IMR-90 (cell line): ENCODE measurements at regions not wholly inside any gene's neighbourhood (a gene's known extent, or its start where the extent isn't known, plus 50 kb on each side); places are given as distances from the start of the nearest gene placed in this dataset.

Source experiments
- ATAC-seq: fragments of 200-7000 bp; cut with Tn5 transposase; 2 replicates; pipeline ENCODE4 v1.9.1; 2020; ENCODE audit warnings: low read depth, mild to moderate bottlenecking, moderate library complexity
- BruUV-seq: library from RNA; stranded (reverse); fragments of 400-500 nt; replicated peaks from 2 replicates; lab custom pipeline; 2021; lab: Mats Ljungman, UMichigan
- CTCF ChIA-PET: fragments of 300-600 bp; formaldehyde crosslinking; extraction: SDS; loops from one replicate; lab custom pipeline; 2021; ENCODE audit warnings: antibody characterized with exemption; lab: Yijun Ruan, JAX
- POLR2A ChIA-PET: fragments of 300-600 bp; sonication (Branson Sonifier 250); formaldehyde crosslinking; loops from one replicate; lab custom pipeline; 2022; ENCODE audit warnings: antibody characterized with exemption; ENCODE audit not compliant: unreplicated experiment; lab: Charles Lee
- DNase-seq: peaks from one replicate; pipeline ENCODE4 v3.0.0; 2013
- H2AFZ ChIP-seq: replicated peaks from 2 replicates; pipeline ENCODE3; 2013; ENCODE audit warnings: low read length, mild to moderate bottlenecking; ENCODE audit not compliant: poor library complexity
- H2AK5ac ChIP-seq: 2 replicates; pipeline ENCODE4 v1.6.1; 2013; ENCODE audit warnings: low read depth, low read length, inconsistent platforms
- H2AK9ac ChIP-seq: replicated peaks from 2 replicates; pipeline ENCODE3; 2013; ENCODE audit warnings: mild to moderate bottlenecking, low read depth, low read length, moderate library complexity; ENCODE audit not compliant: poor library complexity
- H2BK120ac ChIP-seq: 2 replicates; pipeline ENCODE4 v1.6.1; 2013; ENCODE audit warnings: low read depth, low read length, inconsistent platforms
- H2BK15ac ChIP-seq: 3 replicates; pipeline ENCODE4 v1.6.1; 2013; ENCODE audit warnings: low read depth, low read length, inconsistent platforms
- H2BK20ac ChIP-seq: 2 replicates; pipeline ENCODE4 v1.6.1; 2013; ENCODE audit warnings: low read depth, mild to moderate bottlenecking, inconsistent platforms, low read length, moderate library complexity
- H2BK5ac ChIP-seq: 2 replicates; pipeline ENCODE4 v1.6.1; 2013; ENCODE audit warnings: mild to moderate bottlenecking, low read depth, low read length, inconsistent platforms; ENCODE audit not compliant: poor library complexity, severe bottlenecking
- H3K14ac ChIP-seq: replicated peaks from 2 replicates; pipeline ENCODE4 v1.6.1; 2013; ENCODE audit warnings: low read depth, low read length, inconsistent platforms
- H3K18ac ChIP-seq: 2 replicates; pipeline ENCODE4 v1.6.1; 2013; ENCODE audit warnings: low read depth, low read length, control low read depth
- H3K23ac ChIP-seq: 2 replicates; pipeline ENCODE4 v1.6.1; 2013; ENCODE audit warnings: low read depth, low read length, inconsistent platforms
- H3K27ac ChIP-seq: 2 replicates; pipeline ENCODE4 v1.5.1; 2013; ENCODE audit warnings: mild to moderate bottlenecking, control low read depth, low read length; ENCODE audit not compliant: insufficient read depth
- H3K27me3 ChIP-seq: 2 replicates; pipeline ENCODE4 v1.6.1; 2013; ENCODE audit warnings: low read length; ENCODE audit not compliant: control insufficient read depth, insufficient read depth
- H3K36me3 ChIP-seq: 2 replicates; pipeline ENCODE4 v1.6.1; 2013; ENCODE audit warnings: low read length, mixed read lengths; ENCODE audit not compliant: control insufficient read depth, insufficient read depth
- H3K4ac ChIP-seq: 2 replicates; pipeline ENCODE4 v1.6.1; 2013; ENCODE audit warnings: low read depth, low read length, inconsistent platforms
- H3K4me1 ChIP-seq: 2 replicates; pipeline ENCODE4 v1.6.1; 2013; ENCODE audit warnings: low read length, mixed read lengths; ENCODE audit not compliant: control insufficient read depth, insufficient read depth
- H3K4me2 ChIP-seq: 2 replicates; pipeline ENCODE4 v1.6.1; 2013; ENCODE audit warnings: low read depth, mild to moderate bottlenecking, control low read depth, low read length, moderate library complexity
- H3K4me3 ChIP-seq: 2 replicates; pipeline ENCODE4 v1.5.1; 2013; ENCODE audit warnings: low read depth, mild to moderate bottlenecking, control low read depth, low read length, moderate library complexity; ENCODE audit not compliant: insufficient read depth
- H3K56ac ChIP-seq: 2 replicates; pipeline ENCODE4 v1.6.1; 2013; ENCODE audit warnings: low read length, inconsistent platforms; ENCODE audit not compliant: insufficient read depth; ENCODE audit errors: extremely low read depth
- H3K79me1 ChIP-seq, 2 experiments: 2 replicates each; pipeline ENCODE4 v1.6.1; 2013; ENCODE audit warnings: low read length in 2 of 2, inconsistent platforms in 1 of 2, low read depth in 1 of 2
- H3K9ac ChIP-seq: 2 replicates; pipeline ENCODE4 v1.6.1; 2013; ENCODE audit warnings: low read depth, low read length, control low read depth
- H3K9me1 ChIP-seq: 2 replicates; pipeline ENCODE4 v1.6.1; 2013; ENCODE audit warnings: low read length, inconsistent platforms; ENCODE audit not compliant: insufficient read depth
- H3K9me3 ChIP-seq: 2 replicates; pipeline ENCODE4 v1.6.1; 2013; ENCODE audit warnings: low read length; ENCODE audit not compliant: control insufficient read depth, insufficient read depth
- H4K20me1 ChIP-seq: 2 replicates; pipeline ENCODE4 v1.6.1; 2013; ENCODE audit warnings: low read length, inconsistent platforms; ENCODE audit not compliant: insufficient read depth
- H4K5ac ChIP-seq: 2 replicates; pipeline ENCODE4 v1.6.1; 2013; ENCODE audit warnings: mild to moderate bottlenecking, low read depth, low read length, control low read depth
- H4K8ac ChIP-seq, 2 experiments: 2 replicates each; pipeline ENCODE4 v1.6.1; 2013; ENCODE audit warnings: low read depth in 2 of 2, low read length in 2 of 2, control low read depth in 1 of 2, inconsistent platforms in 1 of 2
- H4K91ac ChIP-seq: 2 replicates; pipeline ENCODE4 v1.6.1; 2013; ENCODE audit warnings: low read depth, low read length, inconsistent platforms; ENCODE audit not compliant: insufficient read depth
- BHLHE40 ChIP-seq: fragments of 150-350 bp; IDR thresholded peaks from 2 replicates; pipeline ENCODE4 v1.6.1; 2016; ENCODE audit warnings: mild to moderate bottlenecking, low read depth, low read length
- ELK1 ChIP-seq: fragments of 150-350 bp; IDR thresholded peaks from 2 replicates; pipeline ENCODE4 v1.6.1; 2016; ENCODE audit warnings: low read depth, mild to moderate bottlenecking, low read length, moderate library complexity, borderline replicate concordance
- MAZ ChIP-seq: IDR thresholded peaks from 2 replicates; pipeline ENCODE4 v1.6.1; 2012; ENCODE audit warnings: low read depth, mild to moderate bottlenecking, low read length, improper control_type of control experiment, moderate library complexity, borderline replicate concordance
- MXI1 ChIP-seq: IDR thresholded peaks from 2 replicates; pipeline ENCODE4 v1.6.1; 2012; ENCODE audit warnings: low read depth, mild to moderate bottlenecking, low read length, moderate library complexity, borderline replicate concordance
- NFE2L2 ChIP-seq: fragments of 150-350 bp; IDR thresholded peaks from 2 replicates; pipeline ENCODE4 v1.6.1; 2016; ENCODE audit warnings: low read depth, mild to moderate bottlenecking, low read length
- POLR2A ChIP-seq: IDR thresholded peaks from 2 replicates; pipeline ENCODE4 v1.6.1; 2012; ENCODE audit warnings: mild to moderate bottlenecking, low read depth, low read length
- RAD21 ChIP-seq: IDR thresholded peaks from 2 replicates; pipeline ENCODE4 v1.6.1; 2012; ENCODE audit warnings: low read length, improper control_type of control experiment
- RCOR1 ChIP-seq: IDR thresholded peaks from 2 replicates; pipeline ENCODE4 v1.6.1; 2012; ENCODE audit warnings: mild to moderate bottlenecking, low read length, improper control_type of control experiment; ENCODE audit not compliant: insufficient replicate concordance
- RFX5 ChIP-seq: IDR thresholded peaks from 2 replicates; pipeline ENCODE4 v1.8.0; 2012; ENCODE audit warnings: low read depth, mild to moderate bottlenecking, low read length, moderate library complexity
- WGBS, 2 experiments: methylation state at CpG; one replicate each; pipeline versions ENCODE4 v1.1.5 to v1.1.7; 2013; ENCODE audit warnings: missing lambda C conversion rate in 2 of 2; ENCODE audit not compliant: insufficient read length in 1 of 2; ENCODE audit errors: extremely low coverage in 2 of 2; 5-methylcytosine and 5-hydroxymethylcytosine counted together
- dilution Hi-C: fragments of 300-500 bp; cut with HindIII; formaldehyde crosslinking; loops from one replicate; pipeline ENCODE4 v1.14.3; 2018; ENCODE audit warnings: low sequenced_read_pairs; ENCODE audit not compliant: unreplicated experiment
- in situ Hi-C: fragments of 300-500 bp; cut with MboI; formaldehyde crosslinking; loops from 3 replicates; pipeline ENCODE4 v1.14.3; 2019; ENCODE audit warnings: low sequenced_read_pairs, inconsistent platforms, mixed read lengths
- intact Hi-C: fragments of 100-400 bp; cut with micrococcal nuclease; formaldehyde crosslinking; loops from 2 replicates; pipeline ENCODE4 v1.10.0; 2022

- Histone ChIP-seq H3K18ac (no peak overlapping the region), H3K36me3 (no peaks in the 10 kb centered on the region), H3K56ac (no peak overlapping the region), H3K4me2 (no peak overlapping the region), H4K20me1 (no peaks in the 10 kb centered on the region), H2BK20ac (no peak overlapping the region), H2AFZ (no peak overlapping the region), H3K9me1 (no peaks in the 10 kb centered on the region), H2BK15ac (no peak overlapping the region), H3K27ac (no peak overlapping the region), H3K4ac (no peak overlapping the region), H3K23ac (no peak overlapping the region), H3K9ac (no peak overlapping the region), H2BK120ac (no peak overlapping the region), H3K4me3 (no peak overlapping the region), H3K79me1 (no peaks in the 10 kb centered on the region), H2AK5ac (no peak overlapping the region), H3K14ac (no peak overlapping the region), H4K8ac (no peak overlapping the region), H2AK9ac (no peak overlapping the region), H3K4me1 (no peaks in the 10 kb centered on the region), H3K9me3 (peaks cover 7% of the 10 kb centered on the region), H3K27me3 (no peaks in the 10 kb centered on the region), H2BK5ac (no peak overlapping the region), H4K91ac (no peak overlapping the region), H4K5ac (no peak overlapping the region)
- in situ Hi-C loops: no loop called here
- BruUV-seq: no TSS peak
- ATAC-seq (no peak), DNase-seq (no peak)
- ChIA-PET POLR2A (no interaction called here), CTCF (no interaction called here)
- dilution Hi-C loops: no loop called here
- intact Hi-C loops: no loop called here
- TF ChIP-seq MAZ (no peak), RFX5 (no peak), RCOR1 (no peak), RAD21 (no peak), NFE2L2 (no peak), POLR2A (no peak), BHLHE40 (no peak), ELK1 (no peak), MXI1 (no peak)
- no CpG with 5 or more reads among the region's 2 CpGs for WGBS, 2 experiments
These were observed 1038.6 kb downstream of the CBLN2 start for GRCh38 chr18:71505526-71505925.
